Panc1 (cell line): ENCODE measurements at regions not wholly inside any gene's neighbourhood (a gene's known extent, or its start where the extent isn't known, plus 50 kb on each side); places are given as distances from the start of the nearest gene placed in this dataset.

Experiments
- ATAC-seq: fragments of 200-7000 bp; cut with Tn5 transposase; 2 replicates; pipeline ENCODE4 v1.9.1; 2020; ENCODE audit warnings: mild to moderate bottlenecking, moderate library complexity
- BruUV-seq: library from RNA; stranded (reverse); fragments of 400-500 nt; replicated peaks from 2 replicates; lab custom pipeline; 2021; lab: Mats Ljungman, UMichigan
- CTCF ChIA-PET: fragments of 300-600 bp; sonication (Branson Sonifier 250); formaldehyde crosslinking; loops from one replicate; lab custom pipeline; 2022; ENCODE audit warnings: antibody characterized with exemption; lab: Charles Lee
- POLR2A ChIA-PET: fragments of 300-600 bp; sonication (Branson Sonifier 250); formaldehyde crosslinking; loops from one replicate; lab custom pipeline; 2022; ENCODE audit warnings: antibody characterized with exemption; lab: Charles Lee
- DNase-seq: peaks from one replicate; pipeline ENCODE4 v3.0.0-alpha.2; 2010; ENCODE audit warnings: low read depth, low spot score
- H3K27ac ChIP-seq: 2 replicates; pipeline ENCODE4 v1.5.1; 2011; ENCODE audit warnings: mild to moderate bottlenecking, low read length, inconsistent platforms
- H3K27me3 ChIP-seq: fragments of 200-500 bp; sonication (Bioruptor generic); 2 replicates; pipeline ENCODE4 v1.6.0; 2014; ENCODE audit warnings: low read length, inconsistent platforms; ENCODE audit not compliant: control insufficient read depth, insufficient read depth
- H3K36me3 ChIP-seq: fragments of 200-500 bp; sonication (Bioruptor generic); 2 replicates; pipeline ENCODE4 v1.5.1; 2014; ENCODE audit warnings: inconsistent platforms, mild to moderate bottlenecking, low read length, moderate library complexity; ENCODE audit not compliant: control insufficient read depth, insufficient read depth
- H3K4me1 ChIP-seq: 2 replicates; pipeline ENCODE4 v1.5.1; 2011; ENCODE audit warnings: inconsistent platforms, mild to moderate bottlenecking, low read length, moderate library complexity; ENCODE audit not compliant: control insufficient read depth, insufficient read depth
- H3K4me3 ChIP-seq, 2 experiments: 2 replicates each; pipeline ENCODE4 v1.5.1; 2011 to 2012; ENCODE audit warnings: low read depth in 2 of 2, low read length in 2 of 2, mild to moderate bottlenecking in 2 of 2, inconsistent platforms in 1 of 2, moderate library complexity in 1 of 2
- H3K9me3 ChIP-seq: fragments of 200-500 bp; sonication (Bioruptor generic); 2 replicates; pipeline ENCODE4 v1.5.1; 2014; ENCODE audit warnings: low read depth, mild to moderate bottlenecking, inconsistent platforms, low read length, moderate library complexity; ENCODE audit not compliant: control insufficient read depth, insufficient read depth
- POLR2AphosphoS5 ChIP-seq: IDR thresholded peaks from 2 replicates; pipeline ENCODE4 v1.6.1; 2012; ENCODE audit warnings: mild to moderate bottlenecking, low read depth, low read length, moderate library complexity
- SIN3A ChIP-seq: IDR thresholded peaks from 2 replicates; pipeline ENCODE4 v1.6.1; 2012; ENCODE audit warnings: low read depth, mild to moderate bottlenecking, low read length, moderate library complexity, borderline replicate concordance; ENCODE audit not compliant: insufficient read depth
- TCF7L2 ChIP-seq: IDR thresholded peaks from 2 replicates; pipeline ENCODE4 v1.6.1; 2011; ENCODE audit warnings: mild to moderate bottlenecking, low read depth, low read length, inconsistent platforms
- in situ Hi-C: cut with HindIII; loops from 2 replicates; pipeline ENCODE4 v1.10.0; 2016; ENCODE audit warnings: low sequenced_read_pairs, low pct_unique_long_range_greater_than_20kb
- intact Hi-C: fragments of 100-400 bp; cut with micrococcal nuclease; formaldehyde crosslinking; loops from one replicate; pipeline ENCODE4 v1.10.0; 2022; ENCODE audit not compliant: unreplicated experiment
- TF ChIP-seq, protein P1 (sequence below), 2 experiments: IDR thresholded peaks; 2 replicates each; pipeline ENCODE4 v1.6.1; 2011 to 2012; ENCODE audit warnings: low read depth in 2 of 2, control low read depth in 1 of 2, low read length in 1 of 2, mild to moderate bottlenecking in 1 of 2, moderate library complexity in 1 of 2; ENCODE audit not compliant: insufficient read depth in 1 of 2
- TF ChIP-seq, protein P2 (sequence below): fragments of 450-650 bp; IDR thresholded peaks from 2 replicates; pipeline ENCODE4 v1.5.1; 2017; ENCODE audit warnings: mild to moderate bottlenecking

DNA sequence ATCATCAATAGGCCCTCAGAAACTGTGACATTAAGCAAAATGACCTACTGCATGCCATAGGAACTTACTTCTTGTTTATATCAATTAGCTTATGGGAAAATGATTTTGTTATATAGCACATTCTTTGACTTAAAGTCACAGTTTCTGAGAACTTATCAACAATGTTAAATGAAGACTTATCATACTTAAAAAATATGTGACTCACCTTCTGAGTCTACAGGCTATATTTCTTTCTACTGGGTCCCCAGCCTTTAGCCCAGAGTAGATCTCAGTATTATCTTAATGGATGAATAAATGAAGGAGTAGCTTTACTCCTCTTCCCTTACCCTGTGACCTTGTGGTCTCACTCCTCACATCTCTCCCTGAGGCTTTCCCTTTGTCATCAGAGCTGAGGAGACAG, 180.2 kb downstream of the MAFB start:
- no peak for DNase-seq
- TF ChIP-seq, protein P1, sequence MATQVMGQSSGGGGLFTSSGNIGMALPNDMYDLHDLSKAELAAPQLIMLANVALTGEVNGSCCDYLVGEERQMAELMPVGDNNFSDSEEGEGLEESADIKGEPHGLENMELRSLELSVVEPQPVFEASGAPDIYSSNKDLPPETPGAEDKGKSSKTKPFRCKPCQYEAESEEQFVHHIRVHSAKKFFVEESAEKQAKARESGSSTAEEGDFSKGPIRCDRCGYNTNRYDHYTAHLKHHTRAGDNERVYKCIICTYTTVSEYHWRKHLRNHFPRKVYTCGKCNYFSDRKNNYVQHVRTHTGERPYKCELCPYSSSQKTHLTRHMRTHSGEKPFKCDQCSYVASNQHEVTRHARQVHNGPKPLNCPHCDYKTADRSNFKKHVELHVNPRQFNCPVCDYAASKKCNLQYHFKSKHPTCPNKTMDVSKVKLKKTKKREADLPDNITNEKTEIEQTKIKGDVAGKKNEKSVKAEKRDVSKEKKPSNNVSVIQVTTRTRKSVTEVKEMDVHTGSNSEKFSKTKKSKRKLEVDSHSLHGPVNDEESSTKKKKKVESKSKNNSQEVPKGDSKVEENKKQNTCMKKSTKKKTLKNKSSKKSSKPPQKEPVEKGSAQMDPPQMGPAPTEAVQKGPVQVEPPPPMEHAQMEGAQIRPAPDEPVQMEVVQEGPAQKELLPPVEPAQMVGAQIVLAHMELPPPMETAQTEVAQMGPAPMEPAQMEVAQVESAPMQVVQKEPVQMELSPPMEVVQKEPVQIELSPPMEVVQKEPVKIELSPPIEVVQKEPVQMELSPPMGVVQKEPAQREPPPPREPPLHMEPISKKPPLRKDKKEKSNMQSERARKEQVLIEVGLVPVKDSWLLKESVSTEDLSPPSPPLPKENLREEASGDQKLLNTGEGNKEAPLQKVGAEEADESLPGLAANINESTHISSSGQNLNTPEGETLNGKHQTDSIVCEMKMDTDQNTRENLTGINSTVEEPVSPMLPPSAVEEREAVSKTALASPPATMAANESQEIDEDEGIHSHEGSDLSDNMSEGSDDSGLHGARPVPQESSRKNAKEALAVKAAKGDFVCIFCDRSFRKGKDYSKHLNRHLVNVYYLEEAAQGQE (IDR thresholded peaks at IDR 0.05; ENCODE audit: insufficient read depth in 1 of 2, low read depth in 2 of 2, low read length in 1 of 2): no peak
- TF ChIP-seq, protein P2, sequence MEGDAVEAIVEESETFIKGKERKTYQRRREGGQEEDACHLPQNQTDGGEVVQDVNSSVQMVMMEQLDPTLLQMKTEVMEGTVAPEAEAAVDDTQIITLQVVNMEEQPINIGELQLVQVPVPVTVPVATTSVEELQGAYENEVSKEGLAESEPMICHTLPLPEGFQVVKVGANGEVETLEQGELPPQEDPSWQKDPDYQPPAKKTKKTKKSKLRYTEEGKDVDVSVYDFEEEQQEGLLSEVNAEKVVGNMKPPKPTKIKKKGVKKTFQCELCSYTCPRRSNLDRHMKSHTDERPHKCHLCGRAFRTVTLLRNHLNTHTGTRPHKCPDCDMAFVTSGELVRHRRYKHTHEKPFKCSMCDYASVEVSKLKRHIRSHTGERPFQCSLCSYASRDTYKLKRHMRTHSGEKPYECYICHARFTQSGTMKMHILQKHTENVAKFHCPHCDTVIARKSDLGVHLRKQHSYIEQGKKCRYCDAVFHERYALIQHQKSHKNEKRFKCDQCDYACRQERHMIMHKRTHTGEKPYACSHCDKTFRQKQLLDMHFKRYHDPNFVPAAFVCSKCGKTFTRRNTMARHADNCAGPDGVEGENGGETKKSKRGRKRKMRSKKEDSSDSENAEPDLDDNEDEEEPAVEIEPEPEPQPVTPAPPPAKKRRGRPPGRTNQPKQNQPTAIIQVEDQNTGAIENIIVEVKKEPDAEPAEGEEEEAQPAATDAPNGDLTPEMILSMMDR: no peak
- TF ChIP-seq POLR2AphosphoS5 (no peak), TCF7L2 (no peak), SIN3A (no peak)
- in situ Hi-C loops (no loop called here), intact Hi-C loops (no loop called here)
- POLR2A ChIA-PET: no interaction called here
- no peaks in the 10 kb centered on the region for H3K4me1 ChIP-seq
- no peak overlapping the region for H3K27ac ChIP-seq
- no peak for ATAC-seq
- CTCF ChIA-PET: no interaction called here
- BruUV-seq: no TSS peak
- H3K36me3 ChIP-seq: no peaks in the 10 kb centered on the region
- H3K4me3 ChIP-seq: no peak overlapping the region
- H3K27me3 ChIP-seq: no peaks in the 10 kb centered on the region
- no peaks in the 10 kb centered on the region for H3K9me3 ChIP-seq

DNA sequence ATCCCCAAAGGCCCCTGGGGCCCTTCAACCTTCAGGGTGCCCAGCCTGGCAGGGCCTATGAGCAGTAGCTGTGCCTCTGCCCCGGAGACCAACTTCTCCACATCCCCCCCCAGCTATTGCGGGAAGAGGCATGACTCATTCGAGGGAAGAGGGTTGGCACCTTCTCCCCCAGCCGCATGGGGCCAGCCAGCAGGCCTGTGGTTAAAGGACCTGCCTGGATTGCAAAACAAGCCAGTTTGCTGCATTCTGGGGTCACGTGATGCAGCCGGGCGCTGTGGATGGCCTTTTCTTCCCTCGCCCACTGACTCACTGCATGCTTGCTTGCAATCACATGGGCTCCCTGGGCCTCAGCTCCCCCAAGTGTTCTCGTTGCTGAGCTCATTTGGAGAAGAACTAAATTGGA, 182.5 kb downstream of the MAFB start:
- in situ Hi-C loops (no loop called here), intact Hi-C loops (no loop called here)
- no peak overlapping the region for H3K27ac ChIP-seq
- POLR2A ChIA-PET: no interaction called here
- CTCF ChIA-PET: no interaction called here
- no TSS peak for BruUV-seq
- no peaks in the 10 kb centered on the region for H3K4me1 ChIP-seq
- DNase-seq (no peak), ATAC-seq (no peak)
- H3K4me3 ChIP-seq: no peak overlapping the region
- H3K27me3 ChIP-seq: no peaks in the 10 kb centered on the region
- H3K9me3 ChIP-seq: no peaks in the 10 kb centered on the region
- H3K36me3 ChIP-seq: no peaks in the 10 kb centered on the region
- no peak for TF ChIP-seq POLR2AphosphoS5
- TF ChIP-seq SIN3A: no peak
- TF ChIP-seq, protein P1 (IDR thresholded peaks at IDR 0.05; ENCODE audit: insufficient read depth in 1 of 2, low read depth in 2 of 2, low read length in 1 of 2): no peak
- TF ChIP-seq, protein P2: no peak
- no peak for TF ChIP-seq TCF7L2
